Stimulated activated CD8-positive, alpha-beta memory T cell treated with anti-CD3 and anti-CD28 coated beads, Interleukin-7, amount 100 ng/mL, for 1 hour (primary cell): ENCODE measurements at regions not wholly inside any gene's neighbourhood (a gene's known extent, or its start where the extent isn't known, plus 50 kb on each side); places are given as distances from the start of the nearest gene placed in this dataset.

Experiments used
- DNase-seq, 2 donors: peaks; one replicate each; pipeline ENCODE4 v3.0.0-alpha.2; 2020; ENCODE audit warnings: low read depth in 2 of 2

GRCh38 chr4:123807866-123808265 is 411.3 kb downstream of the SPRY1 start:
- DNase-seq: no peak

GRCh38 chr4:123809864-123810263 is 413.3 kb downstream of the SPRY1 start:
- no peak for DNase-seq

GRCh38 chr4:123812066-123812390 is 415.4 kb downstream of the SPRY1 start:
- no peak for DNase-seq

GRCh38 chr4:123813901-123814300 is 417.3 kb downstream of the SPRY1 start:
- DNase-seq: no peak

- no peak for DNase-seq
Measured at GRCh38 chr4:123816462-123816861, 419.9 kb downstream of the SPRY1 start.

GRCh38 chr4:123817025-123817688 is 420.6 kb downstream of the SPRY1 start:
- DNase-seq: no peak

GRCh38 chr4:123819362-123820035 is 422.9 kb downstream of the SPRY1 start:
- no peak for DNase-seq

- DNase-seq: no peak
Measured at GRCh38 chr4:123821861-123822260, 425.3 kb downstream of the SPRY1 start.

- no peak for DNase-seq
Measured at GRCh38 chr4:123822353-123822752, 425.8 kb downstream of the SPRY1 start.

GRCh38 chr4:123823244-123823643 is 426.6 kb downstream of the SPRY1 start:
- DNase-seq: no peak

- DNase-seq: no peak
Measured at GRCh38 chr4:123824524-123824923, 427.9 kb downstream of the SPRY1 start.

- DNase-seq: no peak
Measured at GRCh38 chr4:123825596-123826291, 429.1 kb downstream of the SPRY1 start.

- DNase-seq: no peak
Measured at GRCh38 chr4:123826896-123827295, 430.3 kb downstream of the SPRY1 start.

- no peak for DNase-seq
Measured at GRCh38 chr4:123827511-123827910, 430.9 kb downstream of the SPRY1 start.

- no peak for DNase-seq
Measured at GRCh38 chr4:123830930-123831329, 434.3 kb downstream of the SPRY1 start.

- DNase-seq: no peak
Measured at GRCh38 chr4:123832173-123833026, 435.8 kb downstream of the SPRY1 start.

- no peak for DNase-seq
Measured at GRCh38 chr4:123833171-123833643, 436.6 kb downstream of the SPRY1 start.

- DNase-seq: no peak
Measured at GRCh38 chr4:123835831-123836590, 439.4 kb downstream of the SPRY1 start.

- DNase-seq: no peak
Measured at GRCh38 chr4:123836851-123837595, 440.4 kb downstream of the SPRY1 start.

- DNase-seq: no peak
Measured at GRCh38 chr4:123838474-123838873, 441.9 kb downstream of the SPRY1 start.

GRCh38 chr4:123840197-123840596 is 443.6 kb downstream of the SPRY1 start:
- DNase-seq: no peak
